ENCODE measurements at regions not wholly inside any gene's neighbourhood (a gene's known extent, or its start where the extent isn't known, plus 50 kb on each side); places are given as distances from the start of the nearest gene placed in this dataset.
"Not testable (repeated sequence)": the region's sequence is repeated elsewhere in the genome, so short reads cannot be mapped to it uniquely, and the experiment has no call there.

DNA sequence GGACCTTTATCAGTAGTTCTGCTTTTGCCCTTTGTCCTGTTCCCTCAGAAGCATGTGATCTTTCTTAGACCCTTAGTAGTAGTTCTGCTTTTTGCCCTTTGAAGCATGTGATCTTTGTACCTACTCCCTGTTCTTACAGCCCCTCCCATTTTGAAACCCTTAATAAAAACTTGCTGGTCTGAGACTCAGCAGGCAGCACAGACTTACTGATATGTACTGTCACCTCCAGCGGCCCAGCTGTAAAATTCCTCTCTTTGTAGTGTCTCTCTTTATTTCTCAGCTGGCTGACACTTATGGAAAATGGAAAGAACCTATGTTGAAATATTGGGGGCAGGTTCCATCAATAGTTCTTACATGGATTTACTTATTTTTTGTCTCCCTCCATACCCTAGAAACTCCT is 110.4 kb downstream of the UNC93B1 start:
- TF ChIP-seq, protein P1, sequence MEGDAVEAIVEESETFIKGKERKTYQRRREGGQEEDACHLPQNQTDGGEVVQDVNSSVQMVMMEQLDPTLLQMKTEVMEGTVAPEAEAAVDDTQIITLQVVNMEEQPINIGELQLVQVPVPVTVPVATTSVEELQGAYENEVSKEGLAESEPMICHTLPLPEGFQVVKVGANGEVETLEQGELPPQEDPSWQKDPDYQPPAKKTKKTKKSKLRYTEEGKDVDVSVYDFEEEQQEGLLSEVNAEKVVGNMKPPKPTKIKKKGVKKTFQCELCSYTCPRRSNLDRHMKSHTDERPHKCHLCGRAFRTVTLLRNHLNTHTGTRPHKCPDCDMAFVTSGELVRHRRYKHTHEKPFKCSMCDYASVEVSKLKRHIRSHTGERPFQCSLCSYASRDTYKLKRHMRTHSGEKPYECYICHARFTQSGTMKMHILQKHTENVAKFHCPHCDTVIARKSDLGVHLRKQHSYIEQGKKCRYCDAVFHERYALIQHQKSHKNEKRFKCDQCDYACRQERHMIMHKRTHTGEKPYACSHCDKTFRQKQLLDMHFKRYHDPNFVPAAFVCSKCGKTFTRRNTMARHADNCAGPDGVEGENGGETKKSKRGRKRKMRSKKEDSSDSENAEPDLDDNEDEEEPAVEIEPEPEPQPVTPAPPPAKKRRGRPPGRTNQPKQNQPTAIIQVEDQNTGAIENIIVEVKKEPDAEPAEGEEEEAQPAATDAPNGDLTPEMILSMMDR (IDR thresholded peaks at IDR 0.05): not testable (repeated sequence)
- TF ChIP-seq POLR2A (IDR thresholded peaks at IDR 0.05): not testable (repeated sequence)
